Astrocyte of the spinal cord (primary cell): ENCODE measurements at regions not wholly inside any gene's neighbourhood (a gene's known extent, or its start where the extent isn't known, plus 50 kb on each side); places are given as distances from the start of the nearest gene placed in this dataset.

Experiments
- DNase-seq: peaks from one replicate; pipeline ENCODE4 v3.0.0; 2011; ENCODE audit warnings: low read depth, low spot score
- H3K4me3 ChIP-seq: 2 replicates; pipeline ENCODE4 v1.5.1; 2011; ENCODE audit warnings: low read depth, mild to moderate bottlenecking, low read length, moderate library complexity
- in situ Hi-C: cut with HindIII; loops from 2 replicates; pipeline ENCODE4 v1.10.0; 2017; ENCODE audit warnings: low sequenced_read_pairs
- TF ChIP-seq, protein P1 (sequence below): IDR thresholded peaks from 2 replicates; pipeline ENCODE4 v1.5.1; 2012; ENCODE audit warnings: low read depth, mild to moderate bottlenecking, low read length, inconsistent platforms

DNA sequence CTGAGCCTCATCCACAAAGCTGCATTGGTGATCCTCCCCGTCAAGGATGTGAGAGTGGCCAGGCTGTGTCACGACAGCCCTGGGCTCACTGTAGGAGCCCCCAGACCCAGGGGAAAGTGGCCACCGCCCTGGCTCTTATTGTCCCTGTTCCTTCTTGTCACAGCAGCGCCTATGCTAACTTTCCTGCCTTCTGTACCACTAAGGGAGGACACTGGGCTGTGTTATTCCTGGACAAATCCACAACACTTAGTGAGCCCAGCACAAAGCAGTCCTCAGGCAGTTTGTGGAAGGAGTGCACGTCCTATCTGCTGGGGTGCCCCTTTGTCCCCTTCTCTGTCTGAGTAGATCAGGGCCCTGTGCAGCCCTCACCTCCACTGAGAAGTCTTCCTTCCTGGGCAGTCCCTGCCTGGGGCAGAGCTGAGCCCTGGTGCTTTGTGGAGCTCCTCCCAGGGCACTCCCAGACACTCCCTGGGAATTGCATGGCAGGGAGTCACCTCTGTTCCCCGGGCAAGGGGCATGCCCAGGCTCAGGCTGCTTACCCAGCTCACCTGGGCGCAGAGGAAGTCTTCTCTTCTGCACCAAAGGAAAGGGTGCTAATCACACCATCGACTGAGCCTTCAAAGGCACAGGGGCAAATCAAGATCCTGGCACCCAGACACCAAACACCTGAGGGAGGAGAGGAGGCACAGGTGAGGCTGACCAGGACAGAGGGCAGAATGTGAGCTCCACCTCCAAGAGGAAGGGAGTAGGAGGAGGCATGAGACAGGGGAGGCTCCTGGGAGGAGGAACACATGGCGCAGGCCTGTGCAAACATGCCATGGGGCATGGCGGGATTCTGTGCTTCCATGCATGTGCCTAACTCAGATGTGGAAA, 138.7 kb downstream of the KLF13 start:
- TF ChIP-seq, protein P1, sequence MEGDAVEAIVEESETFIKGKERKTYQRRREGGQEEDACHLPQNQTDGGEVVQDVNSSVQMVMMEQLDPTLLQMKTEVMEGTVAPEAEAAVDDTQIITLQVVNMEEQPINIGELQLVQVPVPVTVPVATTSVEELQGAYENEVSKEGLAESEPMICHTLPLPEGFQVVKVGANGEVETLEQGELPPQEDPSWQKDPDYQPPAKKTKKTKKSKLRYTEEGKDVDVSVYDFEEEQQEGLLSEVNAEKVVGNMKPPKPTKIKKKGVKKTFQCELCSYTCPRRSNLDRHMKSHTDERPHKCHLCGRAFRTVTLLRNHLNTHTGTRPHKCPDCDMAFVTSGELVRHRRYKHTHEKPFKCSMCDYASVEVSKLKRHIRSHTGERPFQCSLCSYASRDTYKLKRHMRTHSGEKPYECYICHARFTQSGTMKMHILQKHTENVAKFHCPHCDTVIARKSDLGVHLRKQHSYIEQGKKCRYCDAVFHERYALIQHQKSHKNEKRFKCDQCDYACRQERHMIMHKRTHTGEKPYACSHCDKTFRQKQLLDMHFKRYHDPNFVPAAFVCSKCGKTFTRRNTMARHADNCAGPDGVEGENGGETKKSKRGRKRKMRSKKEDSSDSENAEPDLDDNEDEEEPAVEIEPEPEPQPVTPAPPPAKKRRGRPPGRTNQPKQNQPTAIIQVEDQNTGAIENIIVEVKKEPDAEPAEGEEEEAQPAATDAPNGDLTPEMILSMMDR: no peak
- H3K4me3 ChIP-seq: no peak overlapping the region
- in situ Hi-C loops: no loop called here
- no peak for DNase-seq

DNA sequence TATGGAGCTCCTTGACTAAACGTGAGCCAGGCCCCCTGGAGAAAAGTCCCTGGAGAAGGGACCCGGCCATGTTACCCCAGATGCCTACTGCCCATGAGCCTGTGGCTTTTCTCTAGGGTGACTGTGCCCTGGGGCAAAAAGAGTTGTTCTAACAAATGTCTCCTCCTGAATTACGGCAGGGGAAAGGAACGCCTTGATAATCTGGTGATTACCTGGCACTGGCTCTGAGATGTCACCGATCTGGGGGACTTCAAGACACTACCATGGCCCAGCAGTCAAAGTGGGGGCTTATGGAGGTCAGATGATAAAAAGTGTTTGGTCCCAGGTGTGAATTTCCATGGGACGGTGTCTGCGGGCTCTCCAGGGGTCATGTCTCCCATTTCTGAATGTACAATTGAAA, 140.7 kb downstream of the KLF13 start:
- TF ChIP-seq, protein P1: no peak
- in situ Hi-C loops: no loop called here
- no peak overlapping the region for H3K4me3 ChIP-seq
- DNase-seq: no peak

DNA sequence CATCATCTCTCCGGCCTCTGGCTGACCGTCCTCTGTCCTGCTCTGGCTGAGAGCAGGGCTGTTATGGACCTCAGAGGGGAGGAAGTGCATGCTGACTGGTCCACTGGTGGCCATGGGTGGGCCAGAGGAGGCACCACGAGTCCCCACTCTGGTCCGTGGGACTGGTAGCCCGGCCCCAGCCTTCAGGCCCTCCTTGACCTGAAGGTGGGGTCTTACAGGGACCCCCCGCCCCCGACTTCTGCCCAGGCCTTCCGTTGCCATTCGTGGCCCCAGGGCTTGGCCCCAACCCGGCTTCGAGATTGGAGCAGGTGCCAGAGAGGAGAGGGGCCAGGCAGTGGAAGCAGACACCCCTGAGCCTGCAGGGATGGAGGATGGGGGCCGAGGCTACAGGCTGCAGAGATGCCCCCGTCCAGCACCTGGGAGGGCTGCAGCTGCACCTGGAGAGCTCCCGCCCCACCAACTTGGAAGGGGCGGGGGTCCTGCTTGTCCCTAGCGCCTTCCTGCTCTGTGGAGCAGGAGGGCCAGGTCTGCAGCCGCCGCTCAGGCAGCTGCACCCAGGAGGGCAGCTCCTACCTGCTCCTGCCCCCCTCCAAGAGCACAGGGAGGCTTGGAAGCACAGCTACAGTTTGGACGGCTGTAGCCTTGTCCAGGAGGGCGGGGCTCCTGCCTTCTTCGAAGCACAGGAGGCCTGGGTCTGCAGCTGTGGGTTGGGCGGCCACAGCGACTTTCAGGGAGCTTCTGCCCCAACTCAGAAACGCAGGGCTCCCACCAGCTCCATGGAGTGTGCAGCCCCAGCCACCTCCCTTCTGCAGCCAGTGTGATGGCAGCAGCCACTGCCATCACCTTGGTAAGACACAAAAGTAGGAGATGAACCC, 142.5 kb downstream of the KLF13 start:
- H3K4me3 ChIP-seq: no peak overlapping the region
- DNase-seq: no peak
- TF ChIP-seq, protein P1: no peak
- in situ Hi-C loops: no loop called here

DNA sequence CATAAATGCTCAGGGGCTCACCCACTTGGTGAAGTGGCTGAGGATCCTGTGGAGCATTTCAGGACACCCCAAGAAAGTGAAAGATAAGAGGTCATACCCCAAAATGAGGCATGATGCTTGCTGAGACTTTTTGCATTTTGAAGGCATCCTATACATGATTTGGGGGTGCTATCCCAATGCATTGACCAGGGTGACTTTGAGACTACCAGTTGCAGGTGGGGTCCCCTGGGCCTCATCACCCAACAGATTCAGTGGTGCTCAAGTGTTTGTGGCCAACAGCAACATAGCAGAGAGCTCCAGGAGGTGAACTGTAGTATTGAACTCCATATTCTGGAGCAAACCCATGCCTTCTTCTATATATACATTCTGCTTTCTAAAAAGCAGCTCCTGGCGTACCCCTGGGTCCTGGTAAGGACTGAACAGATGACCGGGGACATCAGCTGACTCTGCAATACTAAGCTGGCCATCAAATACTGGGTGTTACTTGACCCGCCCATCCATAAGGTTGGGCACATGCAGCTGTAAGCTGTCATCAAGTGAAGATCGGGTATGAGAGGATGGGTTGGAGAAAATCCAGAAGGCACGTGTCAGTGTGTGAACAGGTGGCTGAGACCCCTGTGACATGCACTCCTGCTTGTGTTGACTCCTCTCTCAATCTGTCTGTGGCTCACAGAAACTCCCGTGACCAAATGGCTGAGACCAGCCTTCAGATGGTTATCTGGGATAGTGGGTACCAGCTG, 143.3 kb downstream of the KLF13 start:
- TF ChIP-seq, protein P1: no peak
- in situ Hi-C loops: no loop called here
- DNase-seq: no peak

DNA sequence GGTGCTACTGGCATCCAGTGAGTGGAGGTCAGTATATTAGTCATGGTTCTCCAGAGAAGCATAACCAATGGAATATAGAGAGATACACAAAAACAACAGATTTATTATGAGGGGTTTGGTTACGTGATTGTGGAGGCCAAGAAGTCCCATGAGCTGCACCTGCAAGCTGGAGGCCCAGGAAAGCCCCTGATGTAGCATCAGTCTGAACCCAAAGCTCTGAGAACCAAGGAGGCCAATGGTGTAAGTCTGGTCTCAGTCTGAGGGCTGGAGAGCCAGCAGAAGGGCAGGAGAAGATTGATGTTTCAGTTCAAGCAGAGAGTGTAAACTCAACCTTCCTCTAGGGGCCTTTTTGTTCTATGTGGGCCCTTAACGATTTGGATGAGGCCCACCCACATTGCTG, 144.1 kb downstream of the KLF13 start:
- no peak overlapping the region for H3K4me3 ChIP-seq
- in situ Hi-C loops: no loop called here
- TF ChIP-seq, protein P1: no peak
- no peak for DNase-seq

More for the DNA sequence above, 143.3 kb downstream of the KLF13 start:
- H3K4me3 ChIP-seq: no peak overlapping the region
